T-helper 17 cell (primary cell): ENCODE measurements at regions not wholly inside any gene's neighbourhood (a gene's known extent, or its start where the extent isn't known, plus 50 kb on each side); places are given as distances from the start of the nearest gene placed in this dataset.

Experiments
- ATAC-seq: fragments of 150-1000 bp; cut with Tn5 transposase; 2 replicates; pipeline ENCODE4 v1.10.0; 2021; ENCODE audit warnings: mild to moderate bottlenecking, moderate library complexity
- DNase-seq, 3 donors: peaks; one replicate each; pipeline versions ENCODE4 v3.0.0 to v3.0.0-alpha.2; 2020 to 2021
- H3K9me3 ChIP-seq: one replicate; pipeline ENCODE4 v1.7.0; 2013; ENCODE audit warnings: low read length, mild to moderate bottlenecking; ENCODE audit not compliant: control insufficient read depth, poor library complexity, severe bottlenecking
- H3K27ac Mint-ChIP-seq: one replicate; pipeline ENCODE4 v1.8.0; 2022; ENCODE audit warnings: mild to moderate bottlenecking, moderate library complexity, mixed read lengths
- H3K27me3 Mint-ChIP-seq: one replicate; pipeline ENCODE4 v1.8.0; 2022; ENCODE audit warnings: mixed read lengths
- H3K36me3 Mint-ChIP-seq: one replicate; pipeline ENCODE4 v1.8.0; 2022; ENCODE audit warnings: low read depth, mixed read lengths
- H3K4me1 Mint-ChIP-seq: one replicate; pipeline ENCODE4 v1.8.0; 2022; ENCODE audit warnings: mild to moderate bottlenecking, mixed read lengths
- H3K4me3 Mint-ChIP-seq: one replicate; pipeline ENCODE4 v1.8.0; 2022; ENCODE audit warnings: mild to moderate bottlenecking, moderate library complexity, mixed read lengths

GRCh38 chr3:20878691-20879090 lies 692.7 kb upstream of the SGO1 start:
- DNase-seq (no peak), ATAC-seq (no peak)
- no peaks in the 10 kb centered on the region for H3K36me3 Mint-ChIP-seq
- no peak overlapping the region for H3K4me3 Mint-ChIP-seq
- H3K9me3 ChIP-seq = no peaks in the 10 kb centered on the region
- no peaks in the 10 kb centered on the region for H3K27me3 Mint-ChIP-seq
- H3K4me1 Mint-ChIP-seq = no peaks in the 10 kb centered on the region
- no peak overlapping the region for H3K27ac Mint-ChIP-seq

- no peaks in the 10 kb centered on the region for H3K27me3 Mint-ChIP-seq
- no peak for DNase-seq
- H3K36me3 Mint-ChIP-seq = no peaks in the 10 kb centered on the region
- no peaks in the 10 kb centered on the region for H3K9me3 ChIP-seq
- no peak for ATAC-seq
- H3K4me1 Mint-ChIP-seq = no peaks in the 10 kb centered on the region
- no peak overlapping the region for H3K27ac Mint-ChIP-seq
- H3K4me3 Mint-ChIP-seq = no peak overlapping the region
Measured at GRCh38 chr3:20873235-20873634, 687.2 kb upstream of the SGO1 start.

- no peaks in the 10 kb centered on the region for H3K4me1 Mint-ChIP-seq
- no peak overlapping the region for H3K4me3 Mint-ChIP-seq
- H3K36me3 Mint-ChIP-seq = no peaks in the 10 kb centered on the region
- no peaks in the 10 kb centered on the region for H3K27me3 Mint-ChIP-seq
- no peak overlapping the region for H3K27ac Mint-ChIP-seq
- no peaks in the 10 kb centered on the region for H3K9me3 ChIP-seq
- no peak for ATAC-seq
- no peak for DNase-seq
Measured at GRCh38 chr3:20870106-20870899, 684.3 kb upstream of the SGO1 start.

- DNase-seq = no peak
- no peaks in the 10 kb centered on the region for H3K4me1 Mint-ChIP-seq
- H3K27me3 Mint-ChIP-seq = no peaks in the 10 kb centered on the region
- no peak for ATAC-seq
- no peaks in the 10 kb centered on the region for H3K36me3 Mint-ChIP-seq
- H3K4me3 Mint-ChIP-seq = no peak overlapping the region
- no peak overlapping the region for H3K27ac Mint-ChIP-seq
- H3K9me3 ChIP-seq = no peaks in the 10 kb centered on the region
Measured at GRCh38 chr3:20865803-20866202, 679.8 kb upstream of the SGO1 start.

GRCh38 chr3:20861454-20861853 lies 675.4 kb upstream of the SGO1 start:
- Mint-ChIP-seq H3K4me1 (no peaks in the 10 kb centered on the region), H3K27me3 (no peaks in the 10 kb centered on the region), H3K4me3 (no peak overlapping the region), H3K27ac (no peak overlapping the region), H3K36me3 (no peaks in the 10 kb centered on the region)
- ATAC-seq (no peak), DNase-seq (no peak)
- no peaks in the 10 kb centered on the region for H3K9me3 ChIP-seq

GRCh38 chr3:20857636-20858035 lies 671.6 kb upstream of the SGO1 start:
- Mint-ChIP-seq H3K27me3 (no peaks in the 10 kb centered on the region), H3K36me3 (no peaks in the 10 kb centered on the region), H3K4me1 (no peaks in the 10 kb centered on the region), H3K4me3 (no peak overlapping the region), H3K27ac (no peak overlapping the region)
- ATAC-seq (no peak), DNase-seq (no peak)
- no peaks in the 10 kb centered on the region for H3K9me3 ChIP-seq

GRCh38 chr3:20853890-20854289 lies 667.9 kb upstream of the SGO1 start:
- no peaks in the 10 kb centered on the region for H3K9me3 ChIP-seq
- DNase-seq (no peak), ATAC-seq (no peak)
- Mint-ChIP-seq H3K27me3 (no peaks in the 10 kb centered on the region), H3K4me3 (no peak overlapping the region), H3K4me1 (no peaks in the 10 kb centered on the region), H3K27ac (no peak overlapping the region), H3K36me3 (no peaks in the 10 kb centered on the region)

- no peak overlapping the region for H3K4me3 Mint-ChIP-seq
- no peak overlapping the region for H3K27ac Mint-ChIP-seq
- DNase-seq (no peak), ATAC-seq (no peak)
- H3K4me1 Mint-ChIP-seq = no peaks in the 10 kb centered on the region
- H3K36me3 Mint-ChIP-seq = no peaks in the 10 kb centered on the region
- no peaks in the 10 kb centered on the region for H3K27me3 Mint-ChIP-seq
- H3K9me3 ChIP-seq = no peaks in the 10 kb centered on the region
Measured at GRCh38 chr3:20852712-20853111, 666.7 kb upstream of the SGO1 start.

GRCh38 chr3:20849975-20850374 lies 664.0 kb upstream of the SGO1 start:
- Mint-ChIP-seq H3K4me1 (no peaks in the 10 kb centered on the region), H3K27ac (no peak overlapping the region), H3K27me3 (no peaks in the 10 kb centered on the region), H3K4me3 (no peak overlapping the region), H3K36me3 (no peaks in the 10 kb centered on the region)
- ATAC-seq (no peak), DNase-seq (no peak)
- H3K9me3 ChIP-seq = no peaks in the 10 kb centered on the region

- DNase-seq (no peak), ATAC-seq (no peak)
- peaks cover 3% of the 10 kb centered on the region for H3K9me3 ChIP-seq
- H3K4me1 Mint-ChIP-seq = no peaks in the 10 kb centered on the region
- H3K27ac Mint-ChIP-seq = no peak overlapping the region
- no peaks in the 10 kb centered on the region for H3K36me3 Mint-ChIP-seq
- H3K27me3 Mint-ChIP-seq = no peaks in the 10 kb centered on the region
- no peak overlapping the region for H3K4me3 Mint-ChIP-seq
Measured at GRCh38 chr3:20846832-20847231, 660.8 kb upstream of the SGO1 start.

GRCh38 chr3:20846066-20846465 lies 660.1 kb upstream of the SGO1 start:
- Mint-ChIP-seq H3K4me1 (no peaks in the 10 kb centered on the region), H3K4me3 (no peak overlapping the region), H3K27ac (no peak overlapping the region), H3K27me3 (no peaks in the 10 kb centered on the region), H3K36me3 (no peaks in the 10 kb centered on the region)
- peaks cover 3% of the 10 kb centered on the region for H3K9me3 ChIP-seq
- no peak for ATAC-seq
- DNase-seq = no peak

GRCh38 chr3:20844851-20845250 lies 658.8 kb upstream of the SGO1 start:
- Mint-ChIP-seq H3K4me1 (no peaks in the 10 kb centered on the region), H3K27me3 (no peaks in the 10 kb centered on the region), H3K4me3 (no peak overlapping the region), H3K36me3 (no peaks in the 10 kb centered on the region), H3K27ac (no peak overlapping the region)
- H3K9me3 ChIP-seq = peaks cover 3% of the 10 kb centered on the region
- DNase-seq (no peak), ATAC-seq (no peak)

- no peak for DNase-seq
- peaks cover 3% of the 10 kb centered on the region for H3K9me3 ChIP-seq
- Mint-ChIP-seq H3K27ac (no peak overlapping the region), H3K4me3 (no peak overlapping the region), H3K27me3 (no peaks in the 10 kb centered on the region), H3K4me1 (no peaks in the 10 kb centered on the region), H3K36me3 (no peaks in the 10 kb centered on the region)
- ATAC-seq = no peak
Measured at GRCh38 chr3:20842594-20843436, 656.8 kb upstream of the SGO1 start.

- DNase-seq (no peak), ATAC-seq (no peak)
- Mint-ChIP-seq H3K4me1 (no peaks in the 10 kb centered on the region), H3K36me3 (no peaks in the 10 kb centered on the region), H3K4me3 (no peak overlapping the region), H3K27me3 (no peaks in the 10 kb centered on the region), H3K27ac (no peak overlapping the region)
- peaks cover 3% of the 10 kb centered on the region for H3K9me3 ChIP-seq
Measured at GRCh38 chr3:20842002-20842401, 656.0 kb upstream of the SGO1 start.
